Spinal cord (tissue), 9 donors: ENCODE measurements at regions not wholly inside any gene's neighbourhood (a gene's known extent, or its start where the extent isn't known, plus 50 kb on each side); places are given as distances from the start of the nearest gene placed in this dataset.
A peak's percentile ranks its signal among the peaks of the same experiment; 100 is the strongest.

Source experiments
- DNase-seq, 6 donors: peaks; one replicate each; pipeline versions ENCODE4 v3.0.0 to v3.0.0-alpha.2; 2013 to 2015; ENCODE audit warnings: low spot score in 6 of 6, low read depth in 4 of 6
- H3K27ac ChIP-seq: one replicate; pipeline ENCODE4 v1.5.1; 2013; ENCODE audit warnings: low read depth, low read length, control low read depth
- H3K27me3 ChIP-seq: one replicate; pipeline ENCODE4 v1.6.1; 2013; ENCODE audit warnings: low read length; ENCODE audit not compliant: control insufficient read depth, insufficient read depth
- H3K36me3 ChIP-seq: one replicate; pipeline ENCODE4 v1.6.1; 2013; ENCODE audit warnings: low read length; ENCODE audit not compliant: control insufficient read depth, insufficient read depth
- H3K4me1 ChIP-seq: one replicate; pipeline ENCODE4 v1.6.1; 2013; ENCODE audit warnings: low read length; ENCODE audit not compliant: control insufficient read depth, insufficient read depth
- H3K4me3 ChIP-seq: one replicate; pipeline ENCODE4 v1.5.1; 2013; ENCODE audit warnings: low read depth, low read length, control low read depth
- H3K9me3 ChIP-seq: one replicate; pipeline ENCODE4 v1.6.1; 2013; ENCODE audit warnings: low read length; ENCODE audit not compliant: control insufficient read depth, insufficient read depth
- WGBS: methylation state at CpG from one replicate; pipeline ENCODE4 v1.1.5; 2013; ENCODE audit warnings: missing lambda C conversion rate; ENCODE audit not compliant: insufficient coverage; 5-methylcytosine and 5-hydroxymethylcytosine counted together
- donor health status: healthy.

DNA sequence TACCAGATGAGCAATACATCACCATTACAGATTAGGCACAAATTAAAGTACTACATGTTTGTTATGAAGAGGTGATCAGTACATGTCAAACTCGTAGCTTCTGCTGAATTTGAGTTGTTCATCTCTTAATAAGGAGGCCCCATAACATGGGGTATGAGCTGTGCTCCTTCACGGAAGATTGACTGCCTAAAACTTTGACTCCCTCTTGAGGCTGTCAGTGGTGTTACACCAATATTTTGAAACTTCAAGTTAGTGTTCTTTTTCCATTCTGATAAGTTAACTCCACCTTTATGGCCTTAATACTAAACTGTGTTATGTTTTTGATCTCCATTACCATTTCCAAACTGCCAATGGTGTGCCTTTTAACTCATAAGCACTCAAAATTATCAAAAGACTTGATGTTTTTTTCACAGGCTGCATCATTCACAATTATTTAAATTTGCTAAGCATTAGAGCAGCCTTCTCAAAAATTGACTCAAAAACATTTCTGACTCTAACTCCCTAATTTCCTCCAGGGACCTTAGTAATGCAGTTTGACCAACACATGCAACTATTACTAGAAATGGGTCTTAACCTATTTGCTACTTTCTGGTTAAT, 1591.5 kb downstream of the PCDH9 start:
- peak in 1 of 6 donors; percentile 38 for DNase-seq
- no peak overlapping the region for H3K27ac ChIP-seq
- H3K36me3 ChIP-seq: no peaks in the 10 kb centered on the region
- no peaks in the 10 kb centered on the region for H3K27me3 ChIP-seq
- H3K4me1 ChIP-seq: no peaks in the 10 kb centered on the region
- H3K9me3 ChIP-seq: no peaks in the 10 kb centered on the region
- H3K4me3 ChIP-seq: no peak overlapping the region
- no CpG with 5 or more reads among the region's 2 CpGs for WGBS

GRCh38 chr13:65633806-65634205, 1596.3 kb downstream of the PCDH9 start:
- Histone ChIP-seq H3K36me3 (no peaks in the 10 kb centered on the region), H3K4me1 (no peaks in the 10 kb centered on the region), H3K9me3 (no peaks in the 10 kb centered on the region), H3K27ac (no peak overlapping the region), H3K4me3 (no peak overlapping the region), H3K27me3 (no peaks in the 10 kb centered on the region)
- DNase-seq: no peak
- WGBS: no CpG with 5 or more reads among the region's 1 CpG

DNA sequence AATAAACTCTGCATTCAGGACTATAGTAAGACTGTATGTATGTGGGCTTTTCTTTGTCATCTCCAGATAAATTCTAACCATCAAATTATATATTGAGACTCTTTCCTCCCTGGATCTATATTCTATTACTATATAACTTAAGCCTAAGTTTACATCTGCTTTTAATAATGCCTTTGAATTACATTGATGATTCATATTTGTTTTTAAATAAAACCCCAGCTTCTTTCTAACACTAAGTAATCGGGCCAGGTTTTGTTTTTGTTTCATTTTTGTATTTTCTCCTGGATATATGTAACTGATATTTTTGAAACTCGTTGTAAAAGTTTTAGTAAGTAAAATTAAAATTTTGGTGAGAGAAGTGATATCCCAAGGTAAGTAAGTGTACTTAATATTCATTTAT, 1599.1 kb downstream of the PCDH9 start:
- H3K27ac ChIP-seq: no peak overlapping the region
- no CpG with 5 or more reads among the region's 2 CpGs for WGBS
- no peak overlapping the region for H3K4me3 ChIP-seq
- H3K4me1 ChIP-seq: no peaks in the 10 kb centered on the region
- no peaks in the 10 kb centered on the region for H3K9me3 ChIP-seq
- no peak for DNase-seq
- no peaks in the 10 kb centered on the region for H3K36me3 ChIP-seq
- no peaks in the 10 kb centered on the region for H3K27me3 ChIP-seq

DNA sequence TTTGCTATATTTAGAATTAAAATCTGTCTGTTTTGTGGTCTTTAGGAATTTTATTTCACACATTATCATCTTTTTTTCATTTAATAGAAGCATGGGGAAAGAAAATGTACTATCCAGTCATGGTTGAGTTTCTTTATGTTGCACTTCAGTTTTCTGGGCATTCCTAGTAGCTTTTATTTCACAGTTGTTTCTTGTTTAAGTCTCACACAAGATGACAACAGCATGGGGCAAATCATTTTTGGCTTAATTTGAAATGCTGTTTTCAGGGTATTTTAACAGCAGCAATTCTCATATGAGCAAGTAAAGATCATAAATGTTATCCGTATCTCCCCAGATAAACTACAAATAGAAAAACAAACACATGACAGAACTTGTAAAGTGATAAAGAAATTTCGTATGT, 1600.2 kb downstream of the PCDH9 start:
- peak in 3 of 6 donors; percentile 12 to 88 (median 17) for DNase-seq
- Histone ChIP-seq H3K9me3 (no peaks in the 10 kb centered on the region), H3K4me3 (no peak overlapping the region), H3K27me3 (no peaks in the 10 kb centered on the region), H3K36me3 (no peaks in the 10 kb centered on the region), H3K4me1 (no peaks in the 10 kb centered on the region), H3K27ac (no peak overlapping the region)
- no CpG with 5 or more reads among the region's 2 CpGs for WGBS

GRCh38 chr13:65623148-65623547, 1607.0 kb downstream of the PCDH9 start:
- no peak for DNase-seq
- no peaks in the 10 kb centered on the region for H3K9me3 ChIP-seq
- no peaks in the 10 kb centered on the region for H3K36me3 ChIP-seq
- H3K27me3 ChIP-seq: no peaks in the 10 kb centered on the region
- H3K4me1 ChIP-seq: no peaks in the 10 kb centered on the region
- 97% methylated on average over 3 of the region's 3 CpGs for WGBS
- no peak overlapping the region for H3K4me3 ChIP-seq
- H3K27ac ChIP-seq: no peak overlapping the region

DNA sequence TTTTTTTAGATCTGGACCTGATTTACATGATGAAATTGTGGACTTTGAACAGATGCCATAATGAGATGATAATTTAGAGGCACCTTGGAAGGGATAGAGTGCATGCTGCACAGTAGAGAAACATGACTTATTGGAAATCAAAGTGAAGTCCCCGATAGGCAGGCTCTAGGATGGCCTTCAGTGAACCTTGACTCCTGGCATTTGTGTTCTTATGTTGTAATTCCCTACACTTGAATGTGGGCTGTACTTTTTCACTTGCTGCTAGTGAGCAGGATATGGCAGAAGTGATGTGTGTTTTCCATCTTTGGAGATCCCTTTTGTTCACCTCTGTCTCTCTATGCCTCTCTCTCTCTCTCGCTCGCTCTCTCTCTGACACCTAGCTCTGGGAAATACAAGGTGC, 1614.6 kb downstream of the PCDH9 start:
- Histone ChIP-seq H3K4me3 (no peak overlapping the region), H3K4me1 (no peaks in the 10 kb centered on the region), H3K9me3 (no peaks in the 10 kb centered on the region), H3K36me3 (no peaks in the 10 kb centered on the region), H3K27ac (no peak overlapping the region), H3K27me3 (no peaks in the 10 kb centered on the region)
- no peak for DNase-seq
- WGBS: 91% methylated on average over 3 of the region's 3 CpGs

DNA sequence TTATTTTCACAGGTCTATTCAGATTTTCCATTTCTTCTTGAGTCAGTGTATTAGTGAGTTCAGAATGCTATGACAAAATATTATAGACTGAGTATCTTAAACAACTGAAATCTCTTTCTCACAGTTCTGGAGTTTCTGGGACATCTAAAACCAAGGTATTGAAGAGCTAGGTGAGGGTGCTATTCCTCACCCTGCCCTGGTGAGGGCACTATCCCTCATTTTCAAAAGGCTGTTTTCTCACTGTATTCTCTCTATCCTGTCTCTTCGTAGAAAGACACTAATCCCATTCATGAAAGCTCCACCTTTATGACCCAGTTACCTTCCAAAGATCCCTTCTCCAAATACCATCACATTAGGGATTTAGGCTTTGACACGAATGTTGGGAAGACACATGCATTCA, 1617.1 kb downstream of the PCDH9 start:
- Histone ChIP-seq H3K9me3 (no peaks in the 10 kb centered on the region), H3K36me3 (no peaks in the 10 kb centered on the region), H3K27me3 (no peaks in the 10 kb centered on the region), H3K4me3 (no peak overlapping the region), H3K4me1 (no peaks in the 10 kb centered on the region), H3K27ac (no peak overlapping the region)
- DNase-seq: no peak
- WGBS: no CpG with 5 or more reads among the region's 2 CpGs

DNA sequence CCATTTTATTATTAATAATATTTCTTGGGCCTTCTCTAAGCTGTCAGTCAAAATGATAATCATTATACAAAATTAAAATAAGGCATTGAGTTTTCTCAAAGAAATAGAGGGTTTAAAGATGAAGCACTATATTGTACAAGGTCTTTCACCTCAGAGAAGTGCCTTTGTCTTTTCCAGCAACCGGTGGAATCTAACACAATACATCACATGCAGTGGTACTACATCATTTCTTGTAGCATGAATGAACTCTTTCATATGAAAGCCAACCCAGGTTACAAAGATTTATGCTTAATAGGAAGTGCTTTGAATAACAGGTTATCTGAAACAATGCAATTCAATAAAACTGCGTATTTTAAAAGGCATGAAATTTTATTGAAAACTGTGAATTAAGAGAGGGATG, 1620.8 kb downstream of the PCDH9 start:
- WGBS: no CpG with 5 or more reads among the region's 2 CpGs
- H3K27me3 ChIP-seq: no peaks in the 10 kb centered on the region
- no peaks in the 10 kb centered on the region for H3K36me3 ChIP-seq
- H3K27ac ChIP-seq: no peak overlapping the region
- no peaks in the 10 kb centered on the region for H3K4me1 ChIP-seq
- H3K4me3 ChIP-seq: no peak overlapping the region
- no peaks in the 10 kb centered on the region for H3K9me3 ChIP-seq
- DNase-seq: no peak

DNA sequence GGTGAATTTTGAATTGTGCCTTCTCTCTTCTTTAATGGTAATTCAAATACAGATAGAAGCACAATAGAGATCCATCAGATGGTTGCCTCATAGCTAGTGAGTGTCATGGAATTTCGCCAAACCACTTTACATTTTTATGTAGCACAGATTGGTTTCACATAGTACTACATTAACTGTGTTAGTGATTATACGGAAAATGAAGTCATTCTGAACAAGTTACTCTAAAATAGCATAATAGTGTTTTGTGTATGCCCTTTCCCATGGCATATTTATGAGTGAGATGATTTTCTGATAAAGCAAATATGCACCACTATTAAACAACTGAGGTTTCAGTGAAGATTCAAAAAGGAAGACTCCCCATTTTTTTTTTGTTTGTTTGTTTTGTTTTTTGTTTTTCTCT, 1623.5 kb downstream of the PCDH9 start:
- Histone ChIP-seq H3K27ac (no peak overlapping the region), H3K36me3 (no peaks in the 10 kb centered on the region), H3K9me3 (no peaks in the 10 kb centered on the region), H3K4me1 (no peaks in the 10 kb centered on the region), H3K27me3 (no peaks in the 10 kb centered on the region), H3K4me3 (no peak overlapping the region)
- DNase-seq: peak in 2 of 6 donors; percentile 33 to 73
- no CpG with 5 or more reads among the region's 2 CpGs for WGBS

- Histone ChIP-seq H3K4me3 (no peak overlapping the region), H3K4me1 (no peaks in the 10 kb centered on the region), H3K27me3 (no peaks in the 10 kb centered on the region), H3K36me3 (no peaks in the 10 kb centered on the region), H3K9me3 (peaks cover 2% of the 10 kb centered on the region), H3K27ac (no peak overlapping the region)
- peak in 1 of 6 donors; percentile 25 for DNase-seq
Observed at GRCh38 chr13:65605396-65605795, 1624.7 kb downstream of the PCDH9 start.
